ENCODE measurements at regions not wholly inside any gene's neighbourhood (a gene's known extent, or its start where the extent isn't known, plus 50 kb on each side); places are given as distances from the start of the nearest gene placed in this dataset.

- CTCF ChIA-PET, result no interaction called here
- intact Hi-C loops (cut with micrococcal nuclease; ENCODE audit: unreplicated experiment) (no loop called here), in situ Hi-C loops (cut with HindIII; ENCODE audit: low pct_unique_long_range_greater_than_20kb, low sequenced_read_pairs) (no loop called here)
- DNase-seq (ENCODE audit: low read depth, low spot score) (no peak), ATAC-seq (no peak)
- H3K36me3 ChIP-seq (ENCODE audit: control insufficient read depth, insufficient read depth, low read length), result no peaks in the 10 kb centered on the region
- peaks cover 22% of the 10 kb centered on the region; the same call in 1 of the 2 replicates for H3K9me3 ChIP-seq (ENCODE audit: control insufficient read depth, insufficient read depth, low read depth, low read length)
- TF ChIP-seq POLR2AphosphoS5 (IDR thresholded peaks at IDR 0.05; ENCODE audit: low read depth, low read length) (no peak), SIN3A (IDR thresholded peaks at IDR 0.05; ENCODE audit: borderline replicate concordance, insufficient read depth, low read depth, low read length) (no peak), TCF7L2 (IDR thresholded peaks at IDR 0.05; ENCODE audit: low read depth, low read length) (no peak), REST (IDR thresholded peaks at IDR 0.05; ENCODE audit: insufficient read depth in 1 of 2, low read depth in 2 of 2, low read length in 1 of 2) (no peak), CTCF (IDR thresholded peaks at IDR 0.05) (no peak)
- no peaks in the 10 kb centered on the region for H3K4me1 ChIP-seq (ENCODE audit: control insufficient read depth, insufficient read depth, low read length)
- H3K27ac ChIP-seq (ENCODE audit: low read length), result no peak overlapping the region
- no peak overlapping the region for H3K4me3 ChIP-seq (ENCODE audit: low read depth in 2 of 2, low read length in 2 of 2)
- BruUV-seq (replicated peaks), result no TSS peak
- POLR2A ChIA-PET, result no interaction called here
- no peaks in the 10 kb centered on the region for H3K27me3 ChIP-seq (ENCODE audit: control insufficient read depth, insufficient read depth, low read length)
Observed at GRCh38 chr2:172198361-172198760, 95.7 kb upstream of the DLX2 start.

GRCh38 chr2:172198908-172199307 is 96.2 kb upstream of the DLX2 start:
- no TSS peak for BruUV-seq (replicated peaks)
- H3K27ac ChIP-seq (ENCODE audit: low read length), result no peak overlapping the region
- intact Hi-C loops (cut with micrococcal nuclease; ENCODE audit: unreplicated experiment) (no loop called here), in situ Hi-C loops (cut with HindIII; ENCODE audit: low pct_unique_long_range_greater_than_20kb, low sequenced_read_pairs) (no loop called here)
- CTCF ChIA-PET, result interaction anchor here (1.0 kb wide), 1 partner anchor 263 kb away, joined by 4 read pairs; no protein-coding TSS in a partner anchor
- H3K9me3 ChIP-seq (ENCODE audit: control insufficient read depth, insufficient read depth, low read depth, low read length), result peaks cover 17% of the 10 kb centered on the region; the same call in 1 of the 2 replicates
- H3K27me3 ChIP-seq (ENCODE audit: control insufficient read depth, insufficient read depth, low read length), result no peaks in the 10 kb centered on the region
- no peak for ATAC-seq
- no peaks in the 10 kb centered on the region for H3K4me1 ChIP-seq (ENCODE audit: control insufficient read depth, insufficient read depth, low read length)
- no peak for DNase-seq (ENCODE audit: low read depth, low spot score)
- POLR2A ChIA-PET, result no interaction called here
- no peak overlapping the region for H3K4me3 ChIP-seq (ENCODE audit: low read depth in 2 of 2, low read length in 2 of 2)
- TF ChIP-seq REST (IDR thresholded peaks at IDR 0.05; ENCODE audit: insufficient read depth in 1 of 2, low read depth in 2 of 2, low read length in 1 of 2) (no peak), POLR2AphosphoS5 (IDR thresholded peaks at IDR 0.05; ENCODE audit: low read depth, low read length) (no peak), TCF7L2 (IDR thresholded peaks at IDR 0.05; ENCODE audit: low read depth, low read length) (no peak), SIN3A (IDR thresholded peaks at IDR 0.05; ENCODE audit: borderline replicate concordance, insufficient read depth, low read depth, low read length) (no peak), CTCF (IDR thresholded peaks at IDR 0.05) (no peak)
- H3K36me3 ChIP-seq (ENCODE audit: control insufficient read depth, insufficient read depth, low read length), result no peaks in the 10 kb centered on the region

All from Panc1 (cell line).